ENCODE measurements at regions not wholly inside any gene's neighbourhood (a gene's known extent, or its start where the extent isn't known, plus 50 kb on each side); places are given as distances from the start of the nearest gene placed in this dataset.

DNA sequence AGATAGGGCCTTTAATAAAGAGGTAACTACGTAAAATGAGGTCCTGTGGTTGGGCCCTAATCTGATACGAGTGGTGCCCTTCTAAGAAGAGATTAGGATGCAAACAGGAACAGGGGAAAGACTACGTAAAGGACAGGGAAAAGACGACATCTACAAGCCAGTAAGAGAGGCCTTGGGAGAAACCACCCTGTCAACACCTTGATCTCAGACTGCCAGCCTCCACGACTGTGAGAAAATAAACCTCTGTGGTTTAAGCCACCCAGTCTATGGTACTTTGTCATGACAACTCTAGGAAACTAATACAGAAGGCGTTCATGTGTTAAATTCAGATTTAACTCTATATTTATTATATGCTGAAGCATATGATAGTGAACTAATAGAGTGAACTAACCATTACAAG is 566.3 kb downstream of the UQCRFS1 start:
- H3K9me3 Mint-ChIP-seq, result no peaks in the 10 kb centered on the region
- peaks cover 2% of the 10 kb centered on the region for H3K27me3 Mint-ChIP-seq
- no peak overlapping the region for H3K4me3 Mint-ChIP-seq
- ChIA-PET POLR2A (no interaction called here), CTCF (interaction anchor here (2.4 kb wide), 1 partner anchor 13 kb away, joined by 6 read pairs; no protein-coding TSS in a partner anchor)
- no peaks in the 10 kb centered on the region for H3K4me1 Mint-ChIP-seq (ENCODE audit: low read depth)
- no peak for TF ChIP-seq CTCF (IDR thresholded peaks at IDR 0.05)
- intact Hi-C loops (cut with micrococcal nuclease), result no loop called here
- no peak overlapping the region for H3K27ac Mint-ChIP-seq
- ATAC-seq (no peak), DNase-seq (no peak)
- no peaks in the 10 kb centered on the region for H3K36me3 Mint-ChIP-seq (ENCODE audit: low read depth)

DNA sequence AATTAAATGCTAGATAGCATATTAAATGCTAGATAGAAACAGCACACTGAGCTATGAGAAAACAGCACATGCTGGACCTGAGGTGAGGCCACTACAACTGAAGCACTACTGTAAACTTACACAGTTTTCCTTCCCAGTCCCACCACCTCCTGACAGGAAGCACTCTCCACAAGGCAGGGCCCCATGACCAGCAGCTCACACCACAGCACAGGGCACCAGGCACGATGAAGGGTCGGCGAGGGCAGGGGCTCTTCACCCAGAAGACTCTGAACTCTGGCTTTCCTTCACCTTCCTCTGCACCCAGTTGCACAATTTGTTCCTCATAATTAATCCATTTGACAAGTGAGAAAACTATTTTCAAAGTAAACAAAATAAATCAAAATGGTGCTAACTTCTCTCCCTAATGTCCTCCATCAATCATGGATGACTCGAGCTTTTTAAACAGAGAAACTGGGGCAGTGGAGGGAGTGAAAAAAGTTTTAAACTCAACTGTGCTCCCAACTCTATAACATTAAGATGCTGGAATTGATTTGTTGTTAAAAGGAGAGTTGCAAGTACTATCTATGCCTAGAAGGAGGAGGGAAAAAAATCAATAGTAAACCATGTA is 568.7 kb downstream of the UQCRFS1 start:
- POLR2A ChIA-PET, result no interaction called here
- TF ChIP-seq CTCF (IDR thresholded peaks at IDR 0.05), result no peak

DNA sequence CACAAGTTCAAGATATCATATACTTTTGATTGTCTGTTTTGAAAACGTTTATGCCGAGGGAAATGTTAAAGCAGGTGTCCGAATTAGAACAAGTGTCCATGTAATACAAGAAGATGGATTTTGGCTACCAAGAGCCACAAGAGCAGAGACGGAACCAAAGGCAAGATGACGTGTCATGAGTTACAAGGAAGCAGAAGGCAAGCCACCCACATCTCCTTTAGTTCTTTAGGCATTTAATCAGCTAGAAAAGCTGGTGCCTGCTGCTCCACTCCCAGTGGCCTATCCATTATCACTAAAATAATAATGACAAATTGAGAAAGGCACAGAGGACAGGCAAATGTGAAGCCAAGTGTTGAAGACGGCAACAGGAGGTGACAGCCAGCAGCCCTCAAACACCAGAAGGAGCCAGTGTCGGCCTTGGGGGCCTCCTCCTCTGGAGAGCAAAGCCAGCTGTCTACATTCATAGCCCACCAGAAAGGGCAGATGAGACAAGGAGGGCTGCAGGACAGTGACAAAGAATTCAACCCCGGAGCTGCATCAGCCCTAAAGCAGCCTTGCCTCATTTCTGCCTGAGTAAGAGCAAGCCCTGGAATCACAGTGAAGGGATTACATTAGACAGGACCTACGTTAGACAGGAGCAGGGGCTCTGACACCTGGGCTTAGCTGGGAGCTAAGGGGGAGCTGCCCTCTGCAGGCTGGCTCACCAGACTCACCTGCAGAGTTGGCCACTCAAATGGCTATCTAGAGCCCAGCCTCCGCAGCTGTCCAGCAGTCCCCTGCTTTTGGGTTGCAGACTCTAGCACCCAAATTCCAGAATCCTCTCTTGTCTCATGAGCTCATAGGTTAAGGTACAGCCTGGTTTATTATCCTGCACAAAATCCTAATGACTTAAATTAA is 569.9 kb downstream of the UQCRFS1 start:
- intact Hi-C loops (cut with micrococcal nuclease), result no loop called here
- no peak overlapping the region for H3K27ac Mint-ChIP-seq
- no peak for DNase-seq
- H3K27me3 Mint-ChIP-seq, result no peaks in the 10 kb centered on the region
- CTCF ChIA-PET, result interaction anchor here (1.3 to 1.9 kb wide), 2 partner anchors 9 to 236 kb away, joined by 4 to 18 read pairs; no protein-coding TSS in a partner anchor
- no peak for ATAC-seq
- no peak for TF ChIP-seq CTCF (IDR thresholded peaks at IDR 0.05)
- no peaks in the 10 kb centered on the region for H3K4me1 Mint-ChIP-seq (ENCODE audit: low read depth)
- no peaks in the 10 kb centered on the region for H3K36me3 Mint-ChIP-seq (ENCODE audit: low read depth)
- POLR2A ChIA-PET, result no interaction called here
- no peak overlapping the region for H3K4me3 Mint-ChIP-seq
- no peaks in the 10 kb centered on the region for H3K9me3 Mint-ChIP-seq

More for the DNA sequence above, 568.7 kb downstream of the UQCRFS1 start:
- no peak for ATAC-seq
- H3K4me3 Mint-ChIP-seq, result no peak overlapping the region
- H3K27ac Mint-ChIP-seq, result no peak overlapping the region
- H3K9me3 Mint-ChIP-seq, result no peaks in the 10 kb centered on the region
- intact Hi-C loops (cut with micrococcal nuclease), result no loop called here
- no peaks in the 10 kb centered on the region for H3K4me1 Mint-ChIP-seq (ENCODE audit: low read depth)
- no peaks in the 10 kb centered on the region for H3K27me3 Mint-ChIP-seq
- no peak for DNase-seq
- no peaks in the 10 kb centered on the region for H3K36me3 Mint-ChIP-seq (ENCODE audit: low read depth)
- CTCF ChIA-PET, result interaction anchor here (1.3 to 1.9 kb wide), 2 partner anchors 11 to 235 kb away, joined by 4 to 18 read pairs; no protein-coding TSS in a partner anchor

GRCh38 chr19:28641395-28641794 is 571.6 kb downstream of the UQCRFS1 start:
- Mint-ChIP-seq H3K9me3 (no peaks in the 10 kb centered on the region), H3K27me3 (no peaks in the 10 kb centered on the region), H3K36me3 (ENCODE audit: low read depth) (no peaks in the 10 kb centered on the region), H3K27ac (no peak overlapping the region), H3K4me3 (no peak overlapping the region), H3K4me1 (ENCODE audit: low read depth) (no peaks in the 10 kb centered on the region)
- intact Hi-C loops (cut with micrococcal nuclease), result no loop called here
- ATAC-seq (no peak), DNase-seq (no peak)
- ChIA-PET POLR2A (no interaction called here), CTCF (interaction anchor here (1.2 kb wide), 1 partner anchor 8 kb away, joined by 6 read pairs; no protein-coding TSS in a partner anchor)
- no peak for TF ChIP-seq CTCF (IDR thresholded peaks at IDR 0.05)

DNA sequence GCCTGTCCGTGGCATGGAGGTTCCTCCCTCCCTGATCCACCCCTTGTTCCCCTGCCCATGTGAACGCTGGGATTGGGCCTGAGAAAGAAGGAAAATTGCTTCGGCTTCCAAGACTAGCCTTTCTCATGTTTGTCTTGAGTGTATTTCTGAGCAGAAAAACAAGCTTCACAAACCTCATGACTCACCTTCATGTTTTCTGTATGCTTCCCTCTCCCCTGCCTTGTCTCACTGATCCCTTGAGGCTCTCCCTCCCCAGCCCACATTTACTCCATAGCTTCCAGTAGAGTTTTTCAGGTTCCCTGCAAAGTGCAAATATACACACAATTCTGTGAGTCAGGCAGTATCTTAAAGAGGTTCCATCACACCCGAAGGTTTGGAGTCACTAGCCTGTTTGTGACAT is 572.4 kb downstream of the UQCRFS1 start:
- CTCF ChIA-PET, result no interaction called here
- H3K27ac Mint-ChIP-seq, result no peak overlapping the region

More for the DNA sequence above, 572.4 kb downstream of the UQCRFS1 start:
- Mint-ChIP-seq H3K36me3 (ENCODE audit: low read depth) (no peaks in the 10 kb centered on the region), H3K4me1 (ENCODE audit: low read depth) (no peaks in the 10 kb centered on the region), H3K4me3 (no peak overlapping the region), H3K9me3 (no peaks in the 10 kb centered on the region), H3K27me3 (no peaks in the 10 kb centered on the region)
- intact Hi-C loops (cut with micrococcal nuclease), result no loop called here
- DNase-seq (no peak), ATAC-seq (no peak)
- POLR2A ChIA-PET, result no interaction called here
- no peak for TF ChIP-seq CTCF (IDR thresholded peaks at IDR 0.05)

Measured in activated CD8-positive, alpha-beta T cell treated with anti-CD3 and anti-CD28 coated beads for 36 hours (primary cell).